ENCODE measurements at regions not wholly inside any gene's neighbourhood (a gene's known extent, or its start where the extent isn't known, plus 50 kb on each side); places are given as distances from the start of the nearest gene placed in this dataset.

DNA sequence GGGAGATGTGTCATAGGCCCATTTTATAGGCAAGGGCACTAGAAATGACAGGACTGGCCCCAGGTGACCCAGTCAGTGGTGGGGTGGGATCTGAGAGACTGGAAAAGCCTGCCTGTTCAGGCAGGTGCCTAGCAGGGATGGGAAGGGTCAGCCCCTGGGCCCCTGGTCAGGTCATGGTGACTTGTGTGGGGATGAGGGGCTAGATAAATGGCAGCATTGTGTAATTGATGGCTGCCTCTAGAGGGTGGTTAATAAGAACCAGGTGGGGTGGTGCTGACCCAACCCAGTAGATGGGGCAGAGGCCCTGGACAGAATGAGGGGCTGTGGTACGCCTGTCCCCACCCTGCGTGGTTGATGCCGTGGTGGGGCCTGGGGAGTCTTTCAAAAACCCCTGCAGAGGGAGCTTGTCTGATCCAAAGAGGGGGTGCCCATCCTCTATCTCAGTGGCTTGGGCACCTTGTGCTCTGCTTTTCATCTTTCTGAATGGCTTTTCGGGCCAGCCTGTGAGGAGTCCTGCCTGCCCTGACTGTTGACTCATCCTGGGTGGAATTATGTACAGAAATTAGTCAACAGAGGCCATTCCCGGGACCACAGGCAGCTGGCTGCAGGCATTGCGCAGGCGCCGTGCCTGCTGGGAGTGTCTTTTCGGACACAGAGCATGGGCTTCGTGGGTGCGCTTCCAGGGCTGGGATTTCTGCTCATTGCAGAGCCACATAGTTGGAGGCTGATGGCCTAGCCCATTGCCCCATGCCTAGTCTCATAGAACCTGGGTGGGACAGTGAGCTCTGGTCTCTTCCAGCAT, 93.6 kb upstream of the PITX1 start:
- peak; percentile 76 for FAIRE-seq
- DNase-seq (ENCODE audit: insufficient read length, low spot score) = peak; percentile 91

- no peak for DNase-seq (ENCODE audit: insufficient read length, low spot score)
- no peak for FAIRE-seq
These were observed 92.8 kb upstream of the PITX1 start for GRCh38 chr5:135126688-135127438.

- FAIRE-seq (no peak), DNase-seq (ENCODE audit: insufficient read length, low spot score) (no peak)
These were observed 90.7 kb upstream of the PITX1 start for GRCh38 chr5:135124724-135125123.

GRCh38 chr5:135124128-135124527, 90.1 kb upstream of the PITX1 start:
- DNase-seq (ENCODE audit: insufficient read length, low spot score) (no peak), FAIRE-seq (no peak)

GRCh38 chr5:135122797-135123196, 88.8 kb upstream of the PITX1 start:
- FAIRE-seq (no peak), DNase-seq (ENCODE audit: insufficient read length, low spot score) (no peak)

GRCh38 chr5:135120951-135121350, 86.9 kb upstream of the PITX1 start:
- DNase-seq (ENCODE audit: insufficient read length, low spot score) = no peak
- FAIRE-seq = no peak

GRCh38 chr5:135119481-135119880, 85.5 kb upstream of the PITX1 start:
- FAIRE-seq (no peak), DNase-seq (ENCODE audit: insufficient read length, low spot score) (no peak)

DNA sequence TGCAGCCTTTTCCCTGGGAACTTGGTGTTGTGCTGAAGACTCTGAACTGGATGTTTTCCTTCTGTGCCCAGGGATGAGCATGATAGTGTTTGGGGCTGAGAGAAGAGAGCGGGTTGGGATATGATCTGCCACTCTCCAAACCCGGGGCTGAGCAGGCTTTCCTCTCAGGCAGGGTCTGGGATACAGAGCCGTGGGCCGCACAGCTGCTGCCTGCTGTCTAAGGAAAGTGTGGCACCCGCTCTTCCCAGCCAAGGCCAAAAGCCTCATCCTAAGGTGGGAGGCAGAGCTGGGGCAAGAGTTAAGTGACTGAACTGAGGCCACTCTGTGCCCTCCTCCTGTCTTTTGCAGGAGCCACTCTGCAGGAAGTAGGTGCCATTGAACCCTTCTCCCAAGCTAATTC, 83.6 kb upstream of the PITX1 start:
- FAIRE-seq (no peak), DNase-seq (ENCODE audit: insufficient read length, low spot score) (no peak)

DNA sequence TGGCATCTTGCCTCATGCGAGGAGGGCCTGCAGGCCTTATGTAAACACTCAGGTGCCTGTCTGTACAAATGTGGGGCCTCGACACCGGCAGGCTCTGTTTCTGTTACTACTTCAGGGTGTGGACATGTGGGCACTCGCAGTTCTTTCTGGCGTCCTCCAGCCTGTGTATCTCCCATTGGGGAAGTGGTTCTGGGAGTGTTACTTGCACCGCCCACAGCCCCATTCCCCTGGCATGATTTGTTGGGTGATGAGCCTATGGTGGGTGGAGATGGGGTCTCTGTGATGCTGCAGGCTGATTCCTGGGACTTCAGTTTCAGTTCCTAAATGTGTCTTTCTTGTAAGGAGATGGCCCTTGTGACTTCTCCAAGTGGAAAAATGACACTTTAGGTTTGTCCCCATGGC, 82.1 kb upstream of the PITX1 start:
- FAIRE-seq = no peak
- no peak for DNase-seq (ENCODE audit: insufficient read length, low spot score)

DNA sequence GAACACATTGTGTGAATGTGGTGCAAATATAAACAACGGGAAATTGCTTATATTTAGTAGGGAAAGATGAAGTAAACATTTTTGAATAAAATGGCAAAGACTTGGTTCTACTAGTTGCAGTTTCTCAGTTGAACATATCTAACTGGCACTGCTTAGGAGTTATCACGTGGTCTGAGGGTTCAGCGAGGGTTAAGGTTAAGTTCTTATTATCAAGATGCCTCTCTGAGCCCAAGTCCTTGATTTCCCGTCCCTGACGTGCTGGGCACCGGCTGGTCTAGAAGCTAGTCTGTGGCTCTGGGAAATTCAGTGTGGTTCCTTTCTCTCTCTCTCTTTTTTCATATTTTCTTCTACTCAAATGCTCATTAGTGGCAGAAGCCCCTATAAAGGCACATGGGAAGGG, 81.6 kb upstream of the PITX1 start:
- FAIRE-seq = no peak
- DNase-seq (ENCODE audit: insufficient read length, low spot score) = no peak

GRCh38 chr5:135114759-135115158, 80.7 kb upstream of the PITX1 start:
- no peak for DNase-seq (ENCODE audit: insufficient read length, low spot score)
- no peak for FAIRE-seq

DNA sequence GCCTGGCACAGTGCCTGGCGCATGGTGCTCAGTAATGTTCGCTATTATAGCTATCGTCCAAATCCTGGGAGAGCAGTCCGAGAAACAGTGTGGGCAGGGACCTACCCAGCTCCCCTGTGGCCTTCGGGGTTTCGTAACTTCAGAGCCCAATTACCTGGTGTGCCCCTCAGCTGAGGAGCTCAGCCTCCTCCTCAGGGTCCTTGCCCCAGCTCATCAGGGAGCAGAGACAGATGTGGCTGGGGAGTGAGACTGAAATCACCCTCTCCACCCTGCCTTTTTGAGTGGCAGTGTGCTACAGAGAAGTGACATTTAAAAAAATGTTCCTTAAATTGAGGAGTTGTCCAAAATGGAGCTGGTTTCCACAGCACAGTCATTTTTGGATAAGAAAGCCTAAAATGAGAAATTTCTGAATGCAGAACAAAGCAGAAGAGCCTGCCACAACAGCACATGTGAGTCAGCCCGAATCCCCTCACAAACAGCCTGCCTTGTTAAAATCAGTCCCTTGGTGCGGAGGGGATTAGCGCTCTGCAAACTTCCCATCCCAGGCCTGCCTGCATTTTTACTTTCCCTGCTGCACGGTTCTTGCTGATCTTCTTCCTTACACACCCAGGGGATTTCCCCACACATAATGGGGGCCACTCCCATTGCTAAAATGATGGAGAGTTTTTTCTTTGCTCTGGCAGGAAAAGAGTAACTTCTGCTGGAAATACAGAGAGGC, 78.1 kb upstream of the PITX1 start:
- FAIRE-seq = no peak
- no peak for DNase-seq (ENCODE audit: insufficient read length, low spot score)

GRCh38 chr5:135110785-135111596, 77.0 kb upstream of the PITX1 start:
- FAIRE-seq (no peak), DNase-seq (ENCODE audit: insufficient read length, low spot score) (no peak)

DNA sequence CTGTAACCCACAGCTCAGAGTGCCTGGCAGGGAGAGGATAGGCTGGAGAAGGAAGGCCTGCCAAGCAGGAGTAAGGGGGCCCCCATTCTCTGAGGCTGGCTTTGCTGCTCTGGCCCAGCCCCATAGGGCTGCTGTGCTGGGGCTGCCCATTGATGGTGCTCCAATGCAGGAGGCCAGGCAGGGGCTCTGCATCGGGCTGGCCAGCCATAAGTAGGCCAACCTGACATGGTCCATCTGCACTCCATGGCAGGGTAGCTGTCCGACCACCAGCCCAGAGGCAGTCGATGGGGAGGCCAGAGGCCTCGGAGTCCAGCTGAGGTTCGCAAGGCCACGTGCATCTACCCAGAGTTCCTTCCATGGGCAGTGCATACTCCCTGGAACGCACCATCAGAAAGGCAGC, 75.0 kb upstream of the PITX1 start:
- FAIRE-seq = no peak
- no peak for DNase-seq (ENCODE audit: insufficient read length, low spot score)

- no peak for FAIRE-seq
- DNase-seq (ENCODE audit: insufficient read length, low spot score) = no peak
These were observed 74.5 kb upstream of the PITX1 start for GRCh38 chr5:135108569-135108968.

- FAIRE-seq (no peak), DNase-seq (ENCODE audit: insufficient read length, low spot score) (no peak)
These were observed 74.0 kb upstream of the PITX1 start for GRCh38 chr5:135107986-135108385.

DNA sequence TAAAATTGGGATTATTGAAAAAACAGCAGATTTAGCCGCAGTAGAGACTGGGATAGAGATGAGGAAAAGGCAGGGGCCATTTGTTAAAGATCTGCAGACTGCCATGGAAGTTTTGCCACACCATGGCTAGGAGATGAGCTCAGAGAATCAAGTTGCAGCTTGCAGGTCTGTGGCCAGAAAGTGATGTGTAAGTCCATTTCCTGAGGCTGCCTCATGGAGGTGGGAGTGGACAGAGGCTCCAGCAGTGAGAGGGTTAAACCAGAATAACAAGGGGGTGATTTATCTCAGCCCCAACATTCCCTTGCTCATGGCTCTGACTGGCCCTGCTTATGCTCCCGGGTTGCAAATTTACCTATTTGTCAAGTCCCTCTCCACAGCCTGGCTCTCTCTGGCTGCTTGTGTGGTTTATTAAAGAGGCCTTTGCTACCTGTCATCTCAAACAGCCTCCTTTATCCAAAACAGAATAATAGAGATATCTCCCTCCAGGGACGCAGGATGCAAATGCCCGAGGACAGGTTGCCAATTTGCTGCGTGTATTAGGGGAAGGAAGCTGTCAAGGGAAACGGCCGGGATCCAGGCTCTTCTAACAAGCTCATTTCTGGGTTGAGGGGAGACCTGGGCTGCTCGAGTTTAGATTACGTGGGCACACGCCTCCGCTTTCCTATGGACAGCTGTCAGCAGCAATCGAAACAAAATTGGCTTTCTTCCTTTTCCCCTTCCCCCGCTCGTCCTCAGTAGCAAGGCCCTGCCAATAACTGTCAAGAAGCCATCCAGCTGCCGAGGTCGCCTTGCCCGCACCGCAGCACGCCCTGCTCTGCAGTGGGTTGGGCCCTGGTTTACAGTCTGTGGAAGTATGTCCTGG, 72.8 kb upstream of the PITX1 start:
- no peak for DNase-seq (ENCODE audit: insufficient read length, low spot score)
- no peak for FAIRE-seq

- no peak for FAIRE-seq
These were observed 72.1 kb upstream of the PITX1 start for GRCh38 chr5:135106136-135106535.

DNA sequence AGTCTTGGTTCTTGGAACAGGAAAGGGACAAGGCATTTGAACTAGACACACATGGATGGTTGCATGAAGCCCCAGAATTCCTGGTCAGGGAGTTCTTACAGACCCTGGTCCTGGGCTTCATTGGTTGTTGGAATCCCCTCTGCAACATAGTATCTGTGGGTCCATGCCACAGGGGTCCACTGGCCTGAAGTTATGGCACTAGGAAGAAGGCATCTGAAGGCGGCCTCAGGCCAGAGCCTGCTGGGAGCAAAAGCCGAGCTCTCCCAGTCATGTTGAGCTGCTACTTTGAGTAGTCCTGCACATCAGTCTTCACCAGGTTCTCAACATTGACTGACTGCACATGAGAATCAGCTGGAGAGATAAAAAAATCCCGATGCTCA, 71.1 kb upstream of the PITX1 start:
- DNase-seq (ENCODE audit: insufficient read length, low spot score) = no peak
- FAIRE-seq = no peak

More at GRCh38 chr5:135106136-135106535, 72.1 kb upstream of the PITX1 start:
- DNase-seq (ENCODE audit: insufficient read length, low spot score) = no peak

GRCh38 chr5:135103575-135103853, 69.5 kb upstream of the PITX1 start:
- FAIRE-seq (no peak), DNase-seq (ENCODE audit: insufficient read length, low spot score) (no peak)
